Effector CD8-positive, alpha-beta T cell (primary cell): ENCODE measurements at regions not wholly inside any gene's neighbourhood (a gene's known extent, or its start where the extent isn't known, plus 50 kb on each side); places are given as distances from the start of the nearest gene placed in this dataset.
"Not testable (repeated sequence)": the region's sequence is repeated elsewhere in the genome, so short reads cannot be mapped to it uniquely, and the experiment has no call there.

Source experiments
- DNase-seq: peaks from one replicate; lab custom pipeline; 2025; lab: John Stamatoyannopoulos, UW

- no peak for DNase-seq
Observed at GRCh38 chr12:68425998-68426397, 93.8 kb upstream of the MDM1 start.

DNA sequence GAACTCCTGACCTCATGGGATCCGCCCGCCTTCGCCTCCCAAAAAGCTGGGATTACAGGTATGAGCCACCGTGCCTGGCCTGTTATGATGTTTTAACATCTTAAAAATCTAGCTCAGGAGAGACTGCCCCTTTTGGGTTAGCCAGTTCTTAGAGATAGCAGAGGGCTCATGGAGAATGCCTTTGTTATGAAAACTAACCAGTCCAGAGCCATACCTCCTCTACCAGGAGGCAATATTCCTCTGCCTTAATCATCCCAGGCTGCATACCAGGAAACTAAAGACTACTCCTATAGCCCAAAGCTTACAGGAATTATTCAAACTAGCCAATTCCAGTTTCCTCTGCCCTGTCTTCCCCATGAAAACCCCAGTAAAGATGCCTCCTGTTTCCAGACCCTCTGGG lies 96.0 kb upstream of the MDM1 start:
- DNase-seq, result no peak

DNA sequence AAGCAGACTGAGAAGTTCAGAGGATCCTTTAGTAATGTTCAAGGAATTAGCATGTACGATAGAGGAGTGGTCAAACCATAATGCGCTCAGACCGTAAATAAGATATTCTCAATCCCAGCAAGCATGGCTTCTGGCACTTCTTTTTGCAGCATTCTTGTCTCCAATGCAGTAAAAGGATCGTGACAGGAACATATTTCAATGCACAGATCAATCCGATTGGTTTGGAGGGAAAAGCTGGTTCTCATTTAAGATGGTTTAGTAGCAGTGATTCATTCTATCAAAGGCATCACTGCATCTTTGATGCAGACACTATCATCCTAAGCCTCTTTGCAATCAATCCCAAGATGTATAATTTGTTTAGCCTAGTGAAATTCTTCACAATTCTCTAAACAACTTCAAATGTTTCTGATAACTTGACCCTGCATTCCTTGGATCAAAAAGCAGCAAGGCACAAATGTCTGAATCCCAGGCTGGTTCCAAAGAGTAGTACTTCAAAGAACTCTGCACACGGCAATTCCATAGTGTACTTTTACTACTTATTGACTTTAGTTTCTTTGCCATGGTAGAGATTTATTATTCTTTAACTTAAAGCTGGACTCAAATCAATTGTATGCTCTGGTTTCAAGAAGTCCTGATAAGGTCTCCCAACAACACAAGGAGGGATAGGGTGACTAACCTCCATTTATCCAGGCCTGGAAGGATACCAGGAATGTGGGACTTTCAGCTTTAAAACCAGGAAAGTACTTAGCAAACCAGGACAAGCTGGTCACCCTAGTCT lies 96.8 kb upstream of the MDM1 start:
- DNase-seq, result no peak

GRCh38 chr12:68429696-68430095 lies 97.5 kb upstream of the MDM1 start:
- DNase-seq, result no peak

- no peak for DNase-seq
Observed at GRCh38 chr12:68431786-68432185, 99.6 kb upstream of the MDM1 start.

DNA sequence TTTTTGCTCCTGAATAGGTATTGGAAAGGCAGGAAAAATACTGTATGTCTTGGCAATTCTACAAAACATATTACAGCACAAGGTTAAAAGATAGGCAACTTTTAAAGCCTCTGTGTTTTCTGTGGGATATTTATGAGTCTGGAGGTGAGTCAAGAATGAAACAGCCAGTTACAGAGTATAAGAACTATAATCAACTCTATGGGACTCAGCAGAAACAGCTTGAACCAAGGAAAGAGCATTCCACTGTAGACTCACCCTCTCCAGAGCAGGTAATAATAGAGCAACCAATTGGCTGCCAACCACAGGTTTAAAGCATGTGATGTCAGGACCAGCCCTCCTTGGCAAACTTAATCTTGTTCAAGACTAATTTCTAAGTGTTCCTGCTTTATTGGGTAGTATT lies 100.5 kb upstream of the MDM1 start:
- no peak for DNase-seq

- no peak for DNase-seq
Observed at GRCh38 chr12:68434391-68435298, 102.5 kb upstream of the MDM1 start.

DNA sequence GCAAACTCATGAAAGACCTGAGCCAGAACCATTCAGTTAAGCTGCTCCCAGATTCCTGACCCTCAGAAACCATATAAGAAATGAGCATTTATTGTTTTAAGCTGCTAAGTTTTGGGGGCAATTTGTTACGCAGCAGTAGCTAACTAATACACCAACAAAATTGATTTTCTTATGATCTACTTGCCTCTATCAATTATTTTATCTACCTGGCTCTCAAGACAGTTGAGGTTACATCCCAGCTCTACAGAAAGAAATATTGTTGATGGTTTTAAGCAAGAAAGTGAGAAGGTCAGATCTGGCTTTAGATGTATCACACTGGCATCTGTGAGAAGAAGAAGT lies 103.1 kb upstream of the MDM1 start:
- no peak for DNase-seq

- DNase-seq, result no peak
Observed at GRCh38 chr12:68435816-68436215, 103.7 kb upstream of the MDM1 start.

- no peak for DNase-seq
Observed at GRCh38 chr12:68438601-68439000, 106.4 kb upstream of the MDM1 start.

- DNase-seq, result no peak
Observed at GRCh38 chr12:68439368-68440045, 107.3 kb upstream of the MDM1 start.

- DNase-seq, result no peak
Observed at GRCh38 chr12:68440068-68440581, 108.0 kb upstream of the MDM1 start.

DNA sequence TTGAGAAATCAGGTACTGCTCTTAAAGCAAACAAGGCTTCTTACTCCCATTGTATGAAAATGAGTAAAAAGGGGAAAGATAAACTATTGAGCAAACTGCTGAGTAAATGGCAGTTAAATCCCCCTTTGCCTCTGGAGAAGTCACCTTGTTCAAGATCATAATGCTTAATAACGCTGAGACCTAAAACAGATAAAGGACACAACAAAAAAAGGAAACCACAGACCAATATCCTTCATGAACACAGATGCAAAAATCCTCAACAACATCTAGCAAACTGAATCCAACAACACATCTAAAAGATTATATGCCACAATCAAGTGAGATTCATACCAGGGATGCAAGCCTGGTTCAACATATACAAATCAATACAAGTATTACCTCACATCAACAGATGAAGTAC lies 109.0 kb upstream of the MDM1 start:
- no peak for DNase-seq

DNA sequence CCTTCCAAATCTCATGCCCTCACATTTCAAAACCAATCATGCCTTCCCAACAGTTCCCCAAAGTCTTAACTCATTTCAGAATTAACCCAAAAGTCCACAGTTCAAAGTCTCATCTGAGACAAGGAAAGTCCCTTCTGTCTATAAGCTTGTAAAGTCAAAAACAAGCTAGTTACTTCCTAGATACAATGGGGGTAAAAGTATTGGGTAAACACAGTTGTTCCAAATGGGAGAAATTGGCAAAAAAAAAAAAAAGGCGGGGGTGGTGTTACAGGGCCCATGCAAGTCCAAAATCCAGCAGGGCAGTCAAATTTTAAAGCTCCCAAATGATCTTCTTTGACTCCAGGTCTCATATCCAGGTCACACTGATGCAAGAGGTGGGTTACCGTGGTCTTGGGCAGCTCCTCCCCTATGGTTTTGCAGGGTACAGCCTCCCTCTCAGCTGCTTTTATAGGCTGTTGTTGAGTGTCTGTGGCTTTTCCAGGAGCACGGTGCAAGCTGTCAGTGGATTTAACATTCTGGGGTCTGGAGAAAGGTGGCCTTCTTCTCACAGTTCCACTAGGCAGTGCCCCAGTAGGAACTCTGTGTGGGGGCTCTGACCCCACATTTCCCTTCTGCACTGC lies 110.3 kb upstream of the MDM1 start:
- not testable (repeated sequence) for DNase-seq

GRCh38 chr12:68443695-68444094 lies 111.5 kb upstream of the MDM1 start:
- DNase-seq, result not testable (repeated sequence)

DNA sequence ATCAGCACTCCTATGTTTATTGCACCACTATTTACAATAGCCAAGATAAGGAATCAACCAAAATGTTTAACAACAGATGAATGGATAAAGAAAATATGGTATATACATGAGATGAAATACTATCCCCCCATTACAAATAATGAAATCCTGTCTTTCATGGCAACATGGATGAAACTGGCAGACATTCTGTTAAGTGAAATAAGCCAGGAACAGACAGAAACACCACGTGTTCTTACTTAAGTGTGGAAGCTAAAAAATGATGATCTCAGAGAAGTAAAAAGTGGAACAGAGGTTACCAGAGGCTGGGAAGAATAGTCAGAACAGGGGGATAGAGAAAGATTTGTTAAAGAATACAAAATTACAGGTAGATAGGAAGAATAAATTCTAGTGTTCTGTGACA lies 113.7 kb upstream of the MDM1 start:
- no peak for DNase-seq

- no peak for DNase-seq
Observed at GRCh38 chr12:68446384-68446783, 114.2 kb upstream of the MDM1 start.

DNA sequence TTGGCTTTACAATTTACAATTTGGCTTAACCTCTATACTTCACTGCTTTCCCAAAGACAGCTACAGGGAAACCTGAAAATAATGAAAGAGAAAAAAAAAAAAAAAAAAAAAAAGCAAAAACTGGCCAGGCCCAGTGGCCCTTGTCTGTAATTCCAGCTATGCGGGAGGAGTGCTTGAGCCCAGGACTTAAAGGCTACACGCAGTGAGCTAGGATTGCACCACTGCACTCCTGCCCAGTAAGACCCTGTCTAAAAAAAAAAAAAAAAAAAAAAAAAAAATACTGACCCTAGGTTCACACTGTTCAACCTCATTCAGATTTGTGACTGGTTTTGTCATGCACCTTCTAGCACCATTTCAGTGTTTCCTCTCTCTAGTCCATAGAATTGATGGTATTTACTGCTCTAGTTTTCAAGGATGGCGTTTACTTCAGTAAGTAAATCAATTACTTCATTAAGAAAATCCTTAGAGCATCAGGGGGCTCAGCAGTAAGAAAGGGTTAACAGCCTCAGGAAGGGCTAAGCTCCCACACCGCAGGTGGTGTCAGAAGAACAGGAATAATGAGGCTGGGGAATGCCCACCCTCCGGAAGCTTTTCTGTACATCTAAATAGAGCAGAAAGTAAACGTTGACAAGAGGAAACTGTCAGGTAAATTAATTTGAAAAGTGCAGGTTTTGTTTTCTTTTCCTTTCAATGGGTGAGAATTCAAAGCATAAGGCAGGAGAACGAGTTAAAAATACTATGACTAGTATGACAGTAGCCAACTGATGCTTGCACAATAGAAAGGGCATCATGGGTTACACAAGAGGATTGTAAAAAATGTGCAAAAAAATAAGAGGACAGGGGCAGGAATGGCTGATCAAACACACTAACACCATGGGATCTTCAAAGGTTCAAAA lies 115.0 kb upstream of the MDM1 start:
- no peak for DNase-seq

DNA sequence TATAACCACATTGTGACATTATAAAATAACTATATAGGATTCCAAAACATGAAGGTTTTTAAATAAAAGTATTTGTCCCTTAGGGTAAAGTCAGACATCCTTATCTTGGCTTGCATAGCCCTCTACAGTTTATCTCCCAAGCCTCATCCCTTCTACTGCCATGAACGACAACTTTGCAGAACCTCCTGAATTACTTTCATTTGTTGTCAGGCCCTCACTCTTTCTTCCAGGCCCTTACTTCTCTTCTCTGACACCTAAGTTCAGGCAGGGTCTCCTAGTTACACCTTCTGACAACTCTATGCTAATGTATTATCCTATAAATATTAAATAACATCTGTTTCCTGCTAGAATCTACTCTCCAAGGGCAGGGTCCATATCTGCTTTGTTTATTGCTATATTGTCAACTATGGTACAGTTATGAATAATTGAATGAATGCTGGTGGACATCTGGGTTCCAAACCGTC lies 115.7 kb upstream of the MDM1 start:
- no peak for DNase-seq

DNA sequence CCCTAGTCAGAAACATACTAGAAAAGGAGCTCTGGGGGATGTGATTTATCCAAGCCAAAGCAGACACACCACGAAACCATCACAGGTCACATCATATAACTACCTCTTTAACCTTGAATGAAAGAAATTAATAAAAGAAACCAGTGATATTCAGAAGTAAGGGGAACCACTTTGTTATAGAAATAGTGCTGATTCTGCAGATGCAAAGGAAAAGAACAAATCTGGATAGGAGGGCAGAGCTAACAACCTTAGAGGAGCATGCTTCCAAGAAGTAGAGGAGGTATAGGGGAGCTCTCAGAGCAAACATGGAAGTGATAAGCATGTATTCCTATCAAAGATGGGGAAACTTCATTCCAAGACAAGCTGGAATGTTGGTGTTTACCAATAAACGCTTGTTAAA lies 117.0 kb upstream of the MDM1 start:
- no peak for DNase-seq

DNA sequence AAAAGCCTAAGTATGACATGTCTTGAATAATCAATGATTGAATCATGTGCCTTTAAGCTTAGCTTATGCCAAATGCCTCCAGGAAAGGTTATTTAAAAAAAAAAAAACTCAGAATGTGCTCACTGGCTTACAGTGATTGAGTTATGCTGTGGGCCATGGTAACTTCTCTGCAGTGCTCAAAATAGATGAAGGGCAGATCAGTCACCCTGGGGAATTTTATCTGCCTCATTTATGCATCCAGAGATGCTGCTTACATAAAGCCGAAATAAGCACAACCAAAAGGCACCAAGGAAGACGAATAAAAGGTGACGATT lies 118.7 kb upstream of the MDM1 start:
- DNase-seq, result no peak
